ENCODE measurements at regions not wholly inside any gene's neighbourhood (a gene's known extent, or its start where the extent isn't known, plus 50 kb on each side); places are given as distances from the start of the nearest gene placed in this dataset.

- ChIA-PET CTCF (no interaction called here), POLR2A (no interaction called here)
- DNase-seq (ENCODE audit: extremely low spot score), result no peak
- no peak for TF ChIP-seq ZNF384 (IDR thresholded peaks at IDR 0.05)
- no peak for TF ChIP-seq CTBP1 (IDR thresholded peaks at IDR 0.05; ENCODE audit: borderline replicate concordance)
- TF ChIP-seq PKNOX1 (IDR thresholded peaks at IDR 0.05), result no peak
Measured at GRCh38 chr12:97638739-97639138, 176.1 kb downstream of the RMST start.

GRCh38 chr12:97639702-97640101 lies 177.1 kb downstream of the RMST start:
- DNase-seq (ENCODE audit: extremely low spot score), result no peak
- no peak for TF ChIP-seq BHLHE40 (IDR thresholded peaks at IDR 0.05; ENCODE audit: borderline replicate concordance)
- no peak for TF ChIP-seq FOXM1 (IDR thresholded peaks at IDR 0.05; ENCODE audit: borderline replicate concordance)
- TF ChIP-seq TARDBP (IDR thresholded peaks at IDR 0.05), result no peak
- no peak for TF ChIP-seq ZNF384 (IDR thresholded peaks at IDR 0.05)
- TF ChIP-seq L3MBTL2 (conservative IDR thresholded peaks at IDR 0.05), result no peak
- TF ChIP-seq FOXK2 (IDR thresholded peaks at IDR 0.05), result no peak
- no peak for TF ChIP-seq SP1 (IDR thresholded peaks at IDR 0.05)
- TF ChIP-seq LEF1 (IDR thresholded peaks at IDR 0.05; ENCODE audit: borderline replicate concordance), result no peak
- no peak for TF ChIP-seq NFRKB (IDR thresholded peaks at IDR 0.05)
- no peak for TF ChIP-seq ELF4 (IDR thresholded peaks at IDR 0.05)
- CTCF ChIA-PET, result no interaction called here
- POLR2A ChIA-PET, result no interaction called here

- ChIA-PET CTCF (no interaction called here), POLR2A (no interaction called here)
- no peak for DNase-seq (ENCODE audit: extremely low spot score)
- no peak for TF ChIP-seq ELF4 (IDR thresholded peaks at IDR 0.05)
- no peak for TF ChIP-seq PKNOX1 (IDR thresholded peaks at IDR 0.05)
- no peak for TF ChIP-seq SUZ12 (IDR thresholded peaks at IDR 0.05)
- no peak for TF ChIP-seq CTBP1 (IDR thresholded peaks at IDR 0.05; ENCODE audit: borderline replicate concordance)
- no peak for TF ChIP-seq FOXA1 (IDR thresholded peaks at IDR 0.05)
- TF ChIP-seq SP1 (IDR thresholded peaks at IDR 0.05), result no peak
- no peak for TF ChIP-seq FOXK2 (IDR thresholded peaks at IDR 0.05)
- no peak for TF ChIP-seq NFRKB (IDR thresholded peaks at IDR 0.05)
- TF ChIP-seq LEF1 (IDR thresholded peaks at IDR 0.05; ENCODE audit: borderline replicate concordance), result no peak
Measured at GRCh38 chr12:97640826-97641225, 178.2 kb downstream of the RMST start.

- DNase-seq (ENCODE audit: extremely low spot score), result no peak
Measured at GRCh38 chr12:97642911-97643310, 180.3 kb downstream of the RMST start.

GRCh38 chr12:97643924-97644323 lies 181.3 kb downstream of the RMST start:
- CTCF ChIA-PET, result no interaction called here
- POLR2A ChIA-PET, result no interaction called here
- TF ChIP-seq FOXM1 (IDR thresholded peaks at IDR 0.05; ENCODE audit: borderline replicate concordance) (no peak), FOXA1 (IDR thresholded peaks at IDR 0.05) (no peak), NFRKB (IDR thresholded peaks at IDR 0.05) (no peak), TARDBP (IDR thresholded peaks at IDR 0.05) (no peak), CTBP1 (IDR thresholded peaks at IDR 0.05; ENCODE audit: borderline replicate concordance) (no peak), SP1 (IDR thresholded peaks at IDR 0.05) (no peak), SUZ12 (IDR thresholded peaks at IDR 0.05) (no peak), LEF1 (IDR thresholded peaks at IDR 0.05; ENCODE audit: borderline replicate concordance) (no peak), HDGF (IDR thresholded peaks at IDR 0.05; ENCODE audit: borderline replicate concordance) (no peak), L3MBTL2 (conservative IDR thresholded peaks at IDR 0.05) (no peak), BHLHE40 (IDR thresholded peaks at IDR 0.05; ENCODE audit: borderline replicate concordance) (no peak), FOXK2 (IDR thresholded peaks at IDR 0.05) (no peak), ELF4 (IDR thresholded peaks at IDR 0.05) (no peak), ZNF384 (IDR thresholded peaks at IDR 0.05) (no peak)
- DNase-seq (ENCODE audit: extremely low spot score), result no peak

More at GRCh38 chr12:97642911-97643310, 180.3 kb downstream of the RMST start:
- POLR2A ChIA-PET, result no interaction called here
- TF ChIP-seq L3MBTL2 (conservative IDR thresholded peaks at IDR 0.05) (no peak), SP1 (IDR thresholded peaks at IDR 0.05) (no peak), ZNF384 (IDR thresholded peaks at IDR 0.05) (no peak), FOXK2 (IDR thresholded peaks at IDR 0.05) (no peak), SUZ12 (IDR thresholded peaks at IDR 0.05) (no peak), LEF1 (IDR thresholded peaks at IDR 0.05; ENCODE audit: borderline replicate concordance) (no peak)
- CTCF ChIA-PET, result no interaction called here

GRCh38 chr12:97645726-97646125 lies 183.1 kb downstream of the RMST start:
- ChIA-PET POLR2A (no interaction called here), CTCF (no interaction called here)
- TF ChIP-seq ARNT (IDR thresholded peaks at IDR 0.05) (no peak), L3MBTL2 (conservative IDR thresholded peaks at IDR 0.05) (no peak), CTBP1 (IDR thresholded peaks at IDR 0.05; ENCODE audit: borderline replicate concordance) (no peak), NFRKB (IDR thresholded peaks at IDR 0.05) (no peak), ELF4 (IDR thresholded peaks at IDR 0.05) (no peak), HDGF (IDR thresholded peaks at IDR 0.05; ENCODE audit: borderline replicate concordance) (no peak), FOXM1 (IDR thresholded peaks at IDR 0.05; ENCODE audit: borderline replicate concordance) (no peak), FOXK2 (IDR thresholded peaks at IDR 0.05) (no peak), PKNOX1 (IDR thresholded peaks at IDR 0.05) (no peak), LEF1 (IDR thresholded peaks at IDR 0.05; ENCODE audit: borderline replicate concordance) (no peak), BHLHE40 (IDR thresholded peaks at IDR 0.05; ENCODE audit: borderline replicate concordance) (no peak), FOXA1 (IDR thresholded peaks at IDR 0.05) (no peak)
- DNase-seq (ENCODE audit: extremely low spot score), result no peak

GRCh38 chr12:97647142-97647541 lies 184.5 kb downstream of the RMST start:
- ChIA-PET CTCF (no interaction called here), POLR2A (no interaction called here)
- no peak for DNase-seq (ENCODE audit: extremely low spot score)
- TF ChIP-seq SP1 (IDR thresholded peaks at IDR 0.05) (no peak), ELF4 (IDR thresholded peaks at IDR 0.05) (no peak), ZNF384 (IDR thresholded peaks at IDR 0.05) (no peak), FOXA1 (IDR thresholded peaks at IDR 0.05) (no peak), L3MBTL2 (conservative IDR thresholded peaks at IDR 0.05) (no peak), FOXK2 (IDR thresholded peaks at IDR 0.05) (no peak), BHLHE40 (IDR thresholded peaks at IDR 0.05; ENCODE audit: borderline replicate concordance) (no peak), ARNT (IDR thresholded peaks at IDR 0.05) (no peak), NFRKB (IDR thresholded peaks at IDR 0.05) (no peak), TARDBP (IDR thresholded peaks at IDR 0.05) (no peak), CTBP1 (IDR thresholded peaks at IDR 0.05; ENCODE audit: borderline replicate concordance) (no peak), SUZ12 (IDR thresholded peaks at IDR 0.05) (no peak), LEF1 (IDR thresholded peaks at IDR 0.05; ENCODE audit: borderline replicate concordance) (no peak), PKNOX1 (IDR thresholded peaks at IDR 0.05) (no peak), FOXM1 (IDR thresholded peaks at IDR 0.05; ENCODE audit: borderline replicate concordance) (no peak), HDGF (IDR thresholded peaks at IDR 0.05; ENCODE audit: borderline replicate concordance) (no peak)
